H1 (cell line): ENCODE measurements at regions not wholly inside any gene's neighbourhood (a gene's known extent, or its start where the extent isn't known, plus 50 kb on each side); places are given as distances from the start of the nearest gene placed in this dataset.

Experiments
- CTCF ChIA-PET: fragments of 300-600 bp; sonication (Branson Sonifier 250); formaldehyde crosslinking; loops from one replicate; lab custom pipeline; 2021; ENCODE audit not compliant: partially characterized antibody; lab: Charles Lee
- POLR2A ChIA-PET: fragments of 300-600 bp; sonication (Branson Sonifier 250); formaldehyde crosslinking; loops from one replicate; lab custom pipeline; 2021; ENCODE audit warnings: inconsistent platforms; ENCODE audit not compliant: partially characterized antibody; lab: Charles Lee
- DNase-seq, 2 experiments: peaks; one replicate each; pipeline versions ENCODE4 v3.0.0 to v3.0.0-alpha.2; 2010 to 2022; ENCODE audit warnings: low spot score in 2 of 2, low read depth in 1 of 2, mixed read lengths in 1 of 2
- FAIRE-seq: peaks from 2 replicates; lab custom pipeline; 2011; peaks lifted over from hg19 to GRCh38; lab: Jason Lieb, UNC
- H2AFZ ChIP-seq: 2 replicates; pipeline ENCODE4 v1.8.1; 2012; ENCODE audit warnings: low read length, inconsistent platforms
- H2AK5ac ChIP-seq: 2 replicates; pipeline ENCODE4 v1.6.1; 2013; ENCODE audit warnings: low read depth, low read length
- H2BK120ac ChIP-seq: replicated peaks from 2 replicates; pipeline ENCODE3; 2013; ENCODE audit warnings: low read depth, low read length, inconsistent platforms
- H2BK12ac ChIP-seq: 2 replicates; pipeline ENCODE4 v1.6.1; 2013; ENCODE audit warnings: low read depth, low read length
- H2BK15ac ChIP-seq: 2 replicates; pipeline ENCODE4 v1.6.1; 2013; ENCODE audit warnings: low read length
- H2BK20ac ChIP-seq: 2 replicates; pipeline ENCODE4 v1.6.1; 2013; ENCODE audit warnings: low read length
- H2BK5ac ChIP-seq: 2 replicates; pipeline ENCODE4 v1.6.1; 2013; ENCODE audit warnings: low read depth, low read length
- H3K14ac ChIP-seq: 2 replicates; pipeline ENCODE4 v1.6.1; 2013; ENCODE audit warnings: inconsistent platforms; ENCODE audit not compliant: insufficient read length
- H3K18ac ChIP-seq: 2 replicates; pipeline ENCODE4 v1.6.1; 2013; ENCODE audit warnings: low read length; ENCODE audit errors: extremely low read depth
- H3K23ac ChIP-seq: 2 replicates; pipeline ENCODE4 v1.6.1; 2013; ENCODE audit warnings: inconsistent platforms; ENCODE audit not compliant: insufficient read length
- H3K23me2 ChIP-seq: 2 replicates; pipeline ENCODE4 v1.6.1; 2013; ENCODE audit warnings: low read depth, low read length
- H3K27ac ChIP-seq: 2 replicates; pipeline ENCODE4 v1.6.1; 2011; ENCODE audit warnings: low read depth, low read length, inconsistent platforms
- H3K27me3 ChIP-seq, 4 experiments: replicated peaks in 1 of 4; 1 replicate in 1 of 4; 2 replicates in 3 of 4; pipeline versions ENCODE4 v1.6.1 to v1.8.1; 2011 to 2013; ENCODE audit warnings: low read length in 3 of 4, mild to moderate bottlenecking in 3 of 4, inconsistent platforms in 2 of 4, mixed read lengths in 2 of 4, moderate library complexity in 1 of 4; ENCODE audit not compliant: control insufficient read depth in 3 of 4, insufficient read depth in 3 of 4; ENCODE audit errors: extremely low read depth in 1 of 4
- H3K36me3 ChIP-seq, 4 experiments: 2 replicates each; pipeline versions ENCODE4 v1.6.1 to v1.8.1; 2011 to 2013; ENCODE audit warnings: mild to moderate bottlenecking in 4 of 4, low read length in 3 of 4, moderate library complexity in 2 of 4, control low read depth in 1 of 4, inconsistent platforms in 1 of 4; ENCODE audit not compliant: insufficient read depth in 4 of 4, control insufficient read depth in 2 of 4
- H3K4ac ChIP-seq: replicated peaks from 2 replicates; pipeline ENCODE3; 2013; ENCODE audit warnings: low read length, low read depth, mixed read lengths, inconsistent platforms; ENCODE audit not compliant: insufficient read length
- H3K4me1 ChIP-seq, 4 experiments: replicated peaks in 1 of 4; 1 replicate in 1 of 4; 2 replicates in 3 of 4; pipeline versions ENCODE4 v1.6.1 to v1.8.1; 2011 to 2013; ENCODE audit warnings: low read length in 3 of 4, inconsistent platforms in 2 of 4, mixed read lengths in 1 of 4; ENCODE audit not compliant: insufficient read depth in 4 of 4, control insufficient read depth in 3 of 4
- H3K4me2 ChIP-seq, 2 experiments: 2 replicates each; pipeline versions ENCODE4 v1.6.1 to v1.8.1; 2011 to 2013; ENCODE audit warnings: low read depth in 2 of 2, low read length in 2 of 2, control low read depth in 1 of 2, inconsistent platforms in 1 of 2, mild to moderate bottlenecking in 1 of 2; ENCODE audit not compliant: insufficient read depth in 1 of 2
- H3K4me3 ChIP-seq, 4 experiments: fragments of 200-600, 300-600 bp in 1 of 4; sonication (generic), shearing (Covaris generic), sonication (Bioruptor Twin) in 1 of 4; 2 replicates each; pipeline versions ENCODE4 v1.5.1 to v1.8.1; 2011 to 2016; ENCODE audit warnings: low read length in 4 of 4, low read depth in 3 of 4, control low read depth in 2 of 4, inconsistent platforms in 2 of 4, mild to moderate bottlenecking in 2 of 4, mixed read lengths in 1 of 4, moderate library complexity in 1 of 4; ENCODE audit not compliant: insufficient read depth in 2 of 4; ENCODE audit errors: extremely low read depth in 1 of 4
- H3K56ac ChIP-seq: replicated peaks from 2 replicates; pipeline ENCODE3; 2013; ENCODE audit warnings: low read depth, mild to moderate bottlenecking, mixed read lengths, low read length, inconsistent platforms; ENCODE audit not compliant: insufficient read length
- H3K79me1 ChIP-seq: 2 replicates; pipeline ENCODE4 v1.6.1; 2013; ENCODE audit warnings: low read depth, low read length, control low read depth
- H3K79me2 ChIP-seq, 2 experiments: 2 replicates each; pipeline versions ENCODE4 v1.6.1 to v1.8.1; 2012 to 2013; ENCODE audit warnings: low read length in 2 of 2, mild to moderate bottlenecking in 2 of 2, inconsistent platforms in 1 of 2; ENCODE audit not compliant: insufficient read depth in 2 of 2, control insufficient read depth in 1 of 2
- H3K9ac ChIP-seq, 4 experiments: replicated peaks in 1 of 4; 1 replicate in 1 of 4; 2 replicates in 3 of 4; pipeline versions ENCODE4 v1.6.1 to v1.8.1; 2011 to 2013; ENCODE audit warnings: low read depth in 3 of 4, low read length in 3 of 4, control low read depth in 2 of 4, mild to moderate bottlenecking in 2 of 4, moderate library complexity in 2 of 4, inconsistent platforms in 1 of 4; ENCODE audit errors: extremely low read depth in 1 of 4
- H3K9me3 ChIP-seq, 2 experiments: 2 replicates each; pipeline versions ENCODE4 v1.6.1 to v1.8.1; 2012 to 2013; ENCODE audit warnings: mild to moderate bottlenecking in 2 of 2, moderate library complexity in 2 of 2, control low read depth in 1 of 2, inconsistent platforms in 1 of 2, low read depth in 1 of 2, low read length in 1 of 2, mixed read lengths in 1 of 2; ENCODE audit not compliant: insufficient read depth in 2 of 2
- H4K20me1 ChIP-seq, 2 experiments: replicated peaks in 1 of 2; 2 replicates each; pipeline versions ENCODE3 to v1.8.1; 2011 to 2013; ENCODE audit warnings: inconsistent platforms in 2 of 2, low read length in 2 of 2, mild to moderate bottlenecking in 1 of 2; ENCODE audit not compliant: insufficient read depth in 2 of 2, control insufficient read depth in 1 of 2
- H4K5ac ChIP-seq: 2 replicates; pipeline ENCODE4 v1.6.1; 2013; ENCODE audit warnings: low read length, low read depth, mixed read lengths, inconsistent platforms; ENCODE audit not compliant: insufficient read length
- H4K8ac ChIP-seq: 2 replicates; pipeline ENCODE4 v1.8.0; 2013; ENCODE audit warnings: mild to moderate bottlenecking, moderate library complexity, low read length, inconsistent platforms; ENCODE audit not compliant: insufficient read depth; ENCODE audit errors: extremely low read depth
- H4K91ac ChIP-seq: replicated peaks from 2 replicates; pipeline ENCODE3; 2013; ENCODE audit warnings: low read length, mixed read lengths, inconsistent platforms; ENCODE audit not compliant: insufficient read length
- RAD21 ChIP-seq, 2 experiments: IDR thresholded peaks in 1 of 2; conservative IDR thresholded peaks in 1 of 2; 2 replicates each; pipeline ENCODE4 v1.6.1; 2011; ENCODE audit warnings: low read depth in 2 of 2, low read length in 2 of 2, improper control_type of control experiment in 1 of 2, inconsistent platforms in 1 of 2, mild to moderate bottlenecking in 1 of 2, moderate library complexity in 1 of 2
- WGBS, 2 experiments: shearing (Covaris generic) in 1 of 2; methylation state at CpG; one replicate each; pipeline versions ENCODE4 v1.1.6 to v1.1.7; 2013 to 2015; ENCODE audit warnings: low lambda C conversion rate in 2 of 2, mixed read lengths in 2 of 2, inconsistent platforms in 1 of 2, low coverage in 1 of 2, missing lambda C conversion rate in 1 of 2; ENCODE audit not compliant: insufficient replicate concordance in 2 of 2, insufficient coverage in 1 of 2, insufficient read length in 1 of 2; ENCODE audit errors: extremely low coverage in 1 of 2, missing lambda C conversion rate in 1 of 2; 5-methylcytosine and 5-hydroxymethylcytosine counted together

- 50% methylated on average over 2 of the region's 2 CpGs; no CpG with 5 or more reads in 1 of the 2 experiments for WGBS, 2 experiments
- no peak for DNase-seq
- no peak overlapping the region for H3K27ac ChIP-seq
- no peak for TF ChIP-seq RAD21 (IDR thresholded peaks at IDR 0.05 in 1 of 2, conservative IDR thresholded peaks at IDR 0.05 in 1 of 2; ENCODE audit: low read depth in 2 of 2, low read length in 2 of 2)
These were observed 465.7 kb downstream of the SLITRK6 start for GRCh38 chr13:85333506-85334020.

More at GRCh38 chr13:85333506-85334020, 465.7 kb downstream of the SLITRK6 start:
- Histone ChIP-seq H2AFZ (no peak overlapping the region), H3K4me1 (no peaks in the 10 kb centered on the region), H2BK5ac (no peak overlapping the region), H2BK12ac (no peak overlapping the region), H3K27me3 (no peaks in the 10 kb centered on the region), H2AK5ac (no peak overlapping the region), H3K23ac (no peak overlapping the region), H2BK15ac (no peak overlapping the region), H3K9ac (no peak overlapping the region), H3K79me1 (no peaks in the 10 kb centered on the region), H3K4me3 (no peak overlapping the region), H4K8ac (no peak overlapping the region), H2BK120ac (no peak overlapping the region), H3K56ac (no peak overlapping the region), H2BK20ac (no peak overlapping the region), H4K20me1 (no peaks in the 10 kb centered on the region), H4K5ac (no peak overlapping the region), H3K4me2 (no peak overlapping the region), H3K36me3 (no peaks in the 10 kb centered on the region), H3K14ac (no peak overlapping the region), H3K4ac (no peak overlapping the region), H3K18ac (no peak overlapping the region), H3K23me2 (no peaks in the 10 kb centered on the region), H4K91ac (no peak overlapping the region), H3K79me2 (no peaks in the 10 kb centered on the region), H3K9me3 (no peaks in the 10 kb centered on the region)
- ChIA-PET POLR2A (no interaction called here), CTCF (no interaction called here)
- no peak for FAIRE-seq
